K562 (cell line): ENCODE measurements at regions not wholly inside any gene's neighbourhood (a gene's known extent, or its start where the extent isn't known, plus 50 kb on each side); places are given as distances from the start of the nearest gene placed in this dataset.

Experiments
- ATAC-seq: fragments of 200-7000 bp; cut with Tn5 transposase; 3 replicates; pipeline ENCODE4 v1.9.1; 2020; ENCODE audit warnings: moderate library complexity
- BruUV-seq: library from RNA; stranded (reverse); fragments of 400-500 nt; replicated peaks from 2 replicates; lab custom pipeline; 2021; lab: Mats Ljungman, UMichigan
- CTCF ChIA-PET: fragments of 300-600 bp; formaldehyde crosslinking; extraction: SDS; loops from one replicate; lab custom pipeline; 2021; ENCODE audit warnings: low intra/inter-chr PET ratio; lab: Yijun Ruan, JAX
- POLR2A ChIA-PET: fragments of 300-600, 350-650 bp; sonication (Branson Sonifier 250); formaldehyde crosslinking; extraction: SDS; loops from one replicate; lab custom pipeline; 2021; ENCODE audit warnings: antibody characterized with exemption, inconsistent platforms; lab: Yijun Ruan, JAX
- DNase-seq, 4 experiments: peaks; one replicate each; pipeline versions ENCODE4 v3.0.0 to v3.0.0-alpha.2; 2011 to 2018; ENCODE audit warnings: low spot score in 3 of 4, mixed read lengths in 3 of 4; ENCODE audit errors: extremely low read depth in 1 of 4
- FAIRE-seq: peaks from 2 replicates; lab custom pipeline; 2011; peaks lifted over from hg19 to GRCh38; lab: Jason Lieb, UNC
- H2AFZ ChIP-seq: 2 replicates; pipeline ENCODE4 v1.6.0; 2011; ENCODE audit warnings: low read depth, low read length, control low read depth, inconsistent platforms
- H3K27ac ChIP-seq: fragments of 200-600 bp; 3 replicates; pipeline ENCODE4 v1.8.0; 2011; ENCODE audit warnings: low read depth, mild to moderate bottlenecking, control low read depth, inconsistent platforms, low read length, moderate library complexity, mixed read lengths; ENCODE audit errors: extremely low read depth
- H3K27me3 ChIP-seq, 2 experiments: fragments of 300-600 bp in 1 of 2; 2 replicates in 1 of 2; 3 replicates in 1 of 2; pipeline versions ENCODE4 v1.6.0 to v1.8.0; 2011; ENCODE audit warnings: inconsistent platforms in 2 of 2, low read length in 2 of 2, mild to moderate bottlenecking in 1 of 2, mixed read lengths in 1 of 2, moderate library complexity in 1 of 2; ENCODE audit not compliant: control insufficient read depth in 2 of 2, insufficient read depth in 2 of 2
- H3K36me3 ChIP-seq: fragments of 300-600 bp; 3 replicates; pipeline ENCODE4 v1.8.0; 2011; ENCODE audit warnings: mild to moderate bottlenecking, low read length, inconsistent platforms; ENCODE audit not compliant: control insufficient read depth, insufficient read depth
- H3K4me1 ChIP-seq, 2 experiments: fragments of 200-600 bp in 1 of 2; replicated peaks in 1 of 2; 2 replicates in 1 of 2; 3 replicates in 1 of 2; pipeline versions ENCODE4 v1.5.1 to v1.8.0; 2011; ENCODE audit warnings: inconsistent platforms in 2 of 2, low read length in 2 of 2, mild to moderate bottlenecking in 1 of 2, mixed read lengths in 1 of 2, moderate library complexity in 1 of 2; ENCODE audit not compliant: control insufficient read depth in 2 of 2, insufficient read depth in 2 of 2
- H3K4me2 ChIP-seq: 2 replicates; pipeline ENCODE4 v1.6.1; 2011; ENCODE audit warnings: low read length, control low read depth, inconsistent platforms, mixed read lengths; ENCODE audit not compliant: insufficient read depth
- H3K4me3 ChIP-seq: fragments of 200-600 bp; sonication (generic), shearing (Covaris generic); 2 replicates; pipeline ENCODE4 v1.5.1; 2016; ENCODE audit warnings: control low read depth, inconsistent platforms
- H3K79me2 ChIP-seq: fragments of 200-600 bp; 3 replicates; pipeline ENCODE4 v1.8.0; 2011; ENCODE audit warnings: low read length, inconsistent platforms; ENCODE audit not compliant: control insufficient read depth, insufficient read depth
- H3K9ac ChIP-seq, 2 experiments: 2 replicates each; pipeline versions ENCODE4 v1.6.0 to v1.6.1; 2011; ENCODE audit warnings: low read depth in 2 of 2, low read length in 2 of 2, control low read depth in 1 of 2, inconsistent platforms in 1 of 2, mild to moderate bottlenecking in 1 of 2, mixed read lengths in 1 of 2; ENCODE audit not compliant: insufficient read depth in 1 of 2
- H3K9me1 ChIP-seq: one replicate; pipeline ENCODE4 v1.6.0; 2011; ENCODE audit warnings: inconsistent platforms, mild to moderate bottlenecking, low read length, moderate library complexity; ENCODE audit not compliant: control insufficient read depth, insufficient read depth
- H3K9me3 ChIP-seq: replicated peaks from 2 replicates; pipeline ENCODE4 v1.5.1; 2011; ENCODE audit warnings: low read depth, low read length, inconsistent platforms; ENCODE audit not compliant: control insufficient read depth, insufficient read depth
- H4K20me1 ChIP-seq: replicated peaks from 2 replicates; pipeline ENCODE4 v1.6.1; 2011; ENCODE audit warnings: low read length, inconsistent platforms, mixed read lengths; ENCODE audit not compliant: control insufficient read depth, insufficient read depth
- ARID1B ChIP-seq: fragments of 450-650 bp; IDR thresholded peaks from 2 replicates; pipeline ENCODE4 v1.6.1; 2016; ENCODE audit warnings: antibody characterized with exemption, mild to moderate bottlenecking, inconsistent platforms
- BRCA1 ChIP-seq, 2 experiments: fragments of 450-650 bp in 1 of 2; sonication (generic) in 1 of 2; formaldehyde crosslinking in 1 of 2; IDR thresholded peaks; 2 replicates each; pipeline versions ENCODE4 v1.5.0 to v1.6.1; 2017 to 2020; ENCODE audit warnings: mild to moderate bottlenecking in 1 of 2, missing genetic modification reagents in 1 of 2
- HDAC1 ChIP-seq, 2 experiments: fragments of 450-650 bp; IDR thresholded peaks; 2 replicates each; pipeline ENCODE4 v1.6.1; 2016 to 2017; ENCODE audit warnings: inconsistent platforms in 1 of 2, mild to moderate bottlenecking in 1 of 2, moderate library complexity in 1 of 2
- HDAC3 ChIP-seq: fragments of 450-650 bp; IDR thresholded peaks from 2 replicates; pipeline ENCODE4 v1.6.1; 2018; ENCODE audit warnings: borderline replicate concordance, mild to moderate bottlenecking, moderate library complexity; ENCODE audit not compliant: partially characterized antibody
- MIER1 ChIP-seq: fragments of 450-650 bp; IDR thresholded peaks from 2 replicates; pipeline ENCODE4 v1.6.1; 2016; ENCODE audit warnings: antibody characterized with exemption, mild to moderate bottlenecking, low read depth
- PTRF ChIP-seq: fragments of 450-650 bp; IDR thresholded peaks from 2 replicates; pipeline ENCODE4 v1.6.1; 2016; ENCODE audit warnings: mild to moderate bottlenecking, missing genetic modification characterization, missing compliant biosample characterization
- SMC3 ChIP-seq: conservative IDR thresholded peaks from 2 replicates; pipeline ENCODE4 v1.6.1; 2011; ENCODE audit warnings: low read depth, low read length, improper control_type of control experiment; ENCODE audit not compliant: insufficient read depth
- XRCC5 ChIP-seq: fragments of 200-400 bp; formaldehyde crosslinking; IDR thresholded peaks from 2 replicates; pipeline ENCODE4 v1.6.1; 2017; ENCODE audit warnings: low read depth, mild to moderate bottlenecking, low read length
- WGBS: fragments of 100-300 bp; shearing (Covaris generic); methylation state at CpG from one replicate; pipeline ENCODE4 v1.1.6; 2016; ENCODE audit warnings: low coverage, mixed read lengths; ENCODE audit not compliant: insufficient coverage; ENCODE audit errors: missing lambda C conversion rate; 5-methylcytosine and 5-hydroxymethylcytosine counted together
- in situ Hi-C: fragments of 300-500 bp; cut with MboI; formaldehyde crosslinking; loops from 4 replicates; pipeline ENCODE4 v1.15.0; 2018; ENCODE audit warnings: inconsistent platforms, mixed read lengths
- intact Hi-C: fragments of 100-400 bp; cut with micrococcal nuclease; formaldehyde crosslinking; loops from 2 replicates; pipeline ENCODE4 v1.14.2; 2022

DNA sequence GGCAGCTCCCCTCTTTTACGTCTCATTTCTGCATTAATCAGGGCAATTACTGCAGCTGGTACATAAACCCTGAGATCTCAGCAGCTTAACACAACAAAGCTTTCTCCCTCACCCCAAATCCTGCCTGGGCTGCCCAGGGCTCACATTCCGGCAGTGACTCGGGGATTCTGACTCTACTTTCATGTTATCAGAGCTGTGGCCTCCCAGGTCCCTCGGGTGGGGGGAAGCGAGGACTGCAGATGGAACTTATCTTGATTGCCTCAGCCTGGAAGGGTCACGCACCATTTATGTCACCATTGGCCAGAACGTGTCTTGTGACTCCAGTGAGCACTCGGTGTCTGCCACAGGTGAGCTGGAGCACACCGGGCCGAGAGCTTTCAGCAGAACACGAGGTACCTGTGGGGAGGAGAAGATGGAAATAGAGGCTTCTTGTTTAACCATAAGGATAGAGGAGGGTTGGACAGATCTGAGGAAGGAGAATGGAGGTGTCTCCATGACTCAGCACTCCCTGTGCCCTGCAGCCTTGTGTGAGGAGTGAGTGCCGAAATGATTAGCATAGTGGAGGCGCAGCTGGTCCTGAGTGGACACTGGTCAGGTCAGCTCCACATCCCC, 88.5 kb upstream of the EXOC2 start (continued):
- peak; percentile 84 for TF ChIP-seq ARID1B
- no peak for TF ChIP-seq SMC3
- TF ChIP-seq PTRF (tag), result no peak

DNA sequence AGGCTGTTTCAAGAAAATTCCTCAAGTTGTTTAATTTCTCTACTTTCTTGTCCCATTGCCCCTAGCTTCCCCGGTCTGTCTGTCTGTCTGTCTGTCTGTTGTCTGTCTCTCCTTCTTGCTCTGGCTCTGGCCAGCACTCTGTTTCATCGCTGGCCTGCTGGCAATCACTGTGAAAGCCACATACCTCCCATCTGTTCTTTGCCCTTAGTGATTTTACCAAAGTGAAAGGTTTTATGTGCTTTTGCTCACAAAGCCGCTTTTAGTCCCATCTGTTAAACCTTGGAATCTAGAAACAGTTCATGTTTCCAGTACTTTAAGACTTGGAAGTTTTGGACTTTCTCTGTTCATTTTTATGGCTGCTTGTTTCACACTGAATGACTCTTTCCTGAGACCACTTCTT, 87.8 kb upstream of the EXOC2 start:
- Histone ChIP-seq H3K9me3 (no peaks in the 10 kb centered on the region), H3K79me2 (no peaks in the 10 kb centered on the region), H3K36me3 (no peaks in the 10 kb centered on the region), H3K27ac (no peak overlapping the region; the same call in 2 of the 3 replicates), H3K9ac (0 out of 4 replicates have a peak overlapping the region, but pooled peaks of 1 of the 2 experiments have one; percentile 2), H3K9me1 (no peaks in the 10 kb centered on the region), H3K4me3 (no peak overlapping the region), H3K4me2 (peak overlapping the region; percentile 84; the same call in 1 of the 2 replicates), H3K27me3 (peaks cover 10 to 28% of the 10 kb centered on the region in 2 experiments; a peak in 4 of 5 replicates), H3K4me1 (peaks cover 5 to 17% of the 10 kb centered on the region in 2 experiments), H2AFZ (peak overlapping the region; percentile 91), H4K20me1 (no peaks in the 10 kb centered on the region)
- POLR2A ChIA-PET, result interaction anchor here (1.1 to 1.4 kb wide), 4 partner anchors 10 to 173 kb away, joined by 3 to 4 read pairs (median 4); no protein-coding TSS in a partner anchor
- WGBS, result 14% methylated on average over 3 of the region's 3 CpGs
- in situ Hi-C loops, result no loop called here
- TF ChIP-seq BRCA1 (IDR thresholded peaks at IDR 0.05) (no peak), BRCA1 (CRISPR knock-in tag; IDR thresholded peaks at IDR 0.05) (no peak), HDAC1 (IDR thresholded peaks at IDR 0.05) (no peak), MIER1 (no peak), HDAC3 (no peak), XRCC5 (no peak)
- ATAC-seq, result no peak
- FAIRE-seq, result peak; percentile 60
- intact Hi-C loops, result no loop called here
- BruUV-seq, result no TSS peak
- no peak for DNase-seq
- CTCF ChIA-PET, result no interaction called here
